Glomerular visceral epithelial cell (primary cell): ENCODE measurements at regions not wholly inside any gene's neighbourhood (a gene's known extent, or its start where the extent isn't known, plus 50 kb on each side); places are given as distances from the start of the nearest gene placed in this dataset.
"Not testable (repeated sequence)": the region's sequence is repeated elsewhere in the genome, so short reads cannot be mapped to it uniquely, and the experiment has no call there.

Experiments used
- DNase-seq: peaks from one replicate; pipeline ENCODE4 v3.0.0-alpha.2; 2016; ENCODE audit errors: extremely low spot score

DNA sequence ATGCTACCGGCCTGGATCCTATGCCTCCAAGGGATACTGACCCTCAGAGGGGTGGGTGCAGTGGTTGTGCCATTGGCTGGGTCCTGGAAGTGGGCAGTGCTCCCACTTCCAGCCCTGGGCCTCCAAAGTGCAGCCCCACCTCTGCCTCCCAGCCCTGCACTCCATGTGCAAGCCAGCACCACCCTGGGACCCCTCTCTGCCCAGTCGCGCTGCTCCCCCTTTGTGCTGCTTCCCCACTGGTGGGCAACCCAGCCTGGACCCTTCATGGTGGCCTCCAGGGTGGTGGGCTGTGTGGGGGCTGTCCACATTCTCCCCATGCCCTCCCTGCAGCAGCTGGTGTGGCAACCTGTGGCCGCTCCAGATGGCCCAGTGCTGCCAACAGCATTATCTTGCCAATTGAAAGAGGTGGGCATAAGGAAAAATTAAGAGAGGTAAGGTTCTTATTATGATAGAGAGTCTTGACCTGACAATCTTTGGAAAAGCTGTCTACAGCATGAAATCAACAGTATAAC, 309.7 kb downstream of the GUCY2F start:
- DNase-seq, result no peak

DNA sequence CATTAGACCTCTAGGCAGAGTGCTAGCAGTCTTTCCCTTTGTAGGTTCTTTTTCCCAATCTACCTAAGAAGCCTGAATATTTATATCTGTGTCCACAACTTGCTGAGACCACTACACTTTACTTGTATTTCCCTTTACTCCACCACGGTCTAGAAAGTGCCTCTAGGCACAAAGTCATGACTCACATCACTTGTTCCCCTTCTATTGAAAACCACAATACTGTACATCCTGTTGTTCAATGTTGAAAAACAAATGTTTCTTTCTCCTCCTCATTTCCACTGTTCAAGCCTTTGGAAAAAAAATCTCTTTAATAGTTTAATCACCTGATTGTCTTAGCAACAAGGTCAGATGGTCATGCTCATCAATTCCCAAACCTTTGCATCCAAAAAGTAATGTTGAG, 326.7 kb downstream of the GUCY2F start:
- no peak for DNase-seq

DNA sequence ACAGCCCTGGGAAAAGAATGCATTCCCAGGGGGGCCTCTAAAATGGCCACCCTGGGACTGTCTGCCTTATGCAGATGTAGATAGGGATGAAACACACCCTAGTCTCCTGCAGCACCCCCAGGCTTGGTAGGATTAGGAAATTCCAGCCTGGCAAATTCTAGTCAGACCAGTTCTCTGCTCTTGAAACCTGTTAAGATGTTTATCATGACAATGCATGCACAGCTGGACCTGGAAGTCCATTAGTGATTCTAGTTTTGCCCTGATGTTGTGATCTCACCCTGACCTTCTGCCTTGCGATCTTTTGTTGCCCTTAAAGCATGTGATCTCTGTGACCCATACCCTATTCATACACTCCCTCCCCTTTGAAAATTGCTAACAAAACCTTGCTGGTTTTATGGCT, 337.7 kb downstream of the GUCY2F start:
- DNase-seq, result not testable (repeated sequence)

DNA sequence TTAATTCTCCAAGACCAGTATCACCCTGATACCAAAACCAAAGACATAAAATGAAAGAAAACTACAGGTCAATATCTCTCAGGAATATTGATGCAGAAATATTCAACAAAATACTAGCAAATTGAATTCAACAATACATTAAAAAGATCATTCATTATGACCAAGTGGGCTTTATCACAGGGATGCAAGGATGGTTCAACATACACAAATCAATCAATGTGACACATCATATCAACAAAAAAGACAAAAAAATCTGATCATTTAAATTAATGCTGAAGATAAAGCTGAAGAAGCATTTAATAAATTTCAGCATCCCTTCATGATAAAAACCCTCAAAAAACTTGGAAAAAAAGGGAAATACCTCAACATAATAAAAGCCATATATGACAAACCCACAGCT, 341.4 kb downstream of the GUCY2F start:
- DNase-seq, result no peak

DNA sequence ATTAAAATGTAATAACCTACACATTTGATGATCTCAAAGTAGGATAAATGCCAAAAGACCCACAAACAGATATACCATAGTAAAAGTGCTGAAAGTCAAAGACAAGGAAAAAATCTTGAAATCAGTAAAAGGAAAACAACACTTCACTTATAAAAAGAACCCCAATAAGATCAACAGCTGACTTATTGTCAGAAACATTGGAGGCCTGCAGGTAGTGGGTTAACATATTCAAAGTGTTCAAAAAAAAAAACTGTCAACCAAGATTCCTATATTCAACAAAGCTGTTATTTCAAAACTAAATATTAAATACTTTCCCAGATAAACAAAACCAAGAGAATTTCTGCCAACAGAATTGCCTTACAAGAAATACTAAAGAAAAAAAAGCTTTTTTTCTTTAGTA, 347.1 kb downstream of the GUCY2F start:
- no peak for DNase-seq

DNA sequence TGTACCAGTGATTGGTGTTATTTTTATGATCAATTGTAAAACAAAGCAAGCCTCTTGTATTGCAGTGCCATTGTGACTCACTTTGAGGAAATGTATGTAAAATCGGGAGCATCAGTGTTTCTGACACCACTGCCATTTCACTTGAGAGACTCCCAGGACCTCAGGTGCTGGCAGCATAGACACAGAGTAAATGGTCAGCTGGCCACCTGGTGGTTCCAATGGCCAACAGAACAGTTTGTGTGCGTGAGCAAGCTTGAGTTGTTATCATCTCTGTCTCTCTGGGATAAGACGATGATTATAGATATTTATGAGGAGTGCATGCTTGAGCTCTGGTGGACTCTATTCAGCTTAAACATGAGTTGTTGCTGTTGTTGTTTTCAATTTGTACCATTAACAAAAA, 356.6 kb downstream of the GUCY2F start:
- no peak for DNase-seq

DNA sequence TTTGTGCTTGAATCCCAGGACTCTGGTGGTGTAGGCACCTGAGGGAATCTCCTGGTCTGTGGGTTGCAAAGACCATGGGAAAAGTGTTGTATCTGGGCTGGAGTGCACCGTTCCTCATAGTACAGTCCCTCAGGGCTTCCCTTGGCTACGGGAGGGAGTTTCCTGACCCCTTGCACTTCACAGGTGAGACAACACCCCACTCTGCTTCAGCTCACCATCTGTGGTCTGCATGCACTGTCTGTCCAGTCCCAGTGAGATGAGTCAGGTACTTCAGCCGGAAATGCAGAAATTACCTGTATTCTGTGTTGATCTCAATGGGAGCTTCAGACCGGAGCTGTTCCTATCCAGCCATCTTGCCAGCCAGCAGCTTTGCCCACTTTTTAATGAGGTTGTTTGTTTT, 353.0 kb upstream of the IRS4 start:
- no peak for DNase-seq

DNA sequence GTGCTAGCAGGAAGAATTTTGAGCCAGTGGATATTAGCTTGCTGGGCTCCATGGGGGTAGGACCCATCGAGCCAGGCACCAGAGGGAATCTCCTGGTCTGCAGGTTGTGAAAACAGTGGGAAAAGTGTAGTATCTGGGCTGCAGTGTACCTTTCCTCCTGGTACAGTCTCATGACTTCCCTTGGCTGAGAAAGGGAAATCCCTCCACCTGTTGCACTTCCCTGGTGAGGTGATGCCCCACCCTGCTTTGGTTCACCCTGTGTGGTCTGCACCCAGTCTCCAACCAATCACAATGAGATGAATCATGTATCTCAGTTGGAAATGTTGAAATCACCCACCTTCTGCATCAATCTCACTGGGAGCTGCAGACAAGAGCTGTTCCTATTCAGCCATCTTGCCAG, 341.4 kb upstream of the IRS4 start:
- no peak for DNase-seq

DNA sequence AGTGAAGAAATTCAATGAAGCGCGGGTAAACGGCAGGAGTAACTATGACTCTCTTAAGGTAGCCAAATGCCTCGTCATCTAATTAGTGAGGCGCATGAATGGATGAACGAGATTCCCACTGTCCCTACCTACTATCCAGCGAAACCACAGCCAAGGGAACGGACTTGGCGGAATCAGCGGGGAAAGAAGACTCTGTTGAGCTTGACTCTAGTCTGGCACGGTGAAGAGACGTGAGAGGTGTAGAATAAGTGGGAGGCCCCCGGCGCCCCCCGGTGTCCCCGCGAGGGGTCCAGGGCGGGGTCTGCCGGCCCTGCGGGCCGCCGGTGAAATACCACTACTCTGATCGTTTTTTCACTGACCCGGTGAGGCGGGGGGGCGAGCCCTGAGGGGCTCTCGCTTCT, 317.8 kb upstream of the IRS4 start:
- DNase-seq, result not testable (repeated sequence)

DNA sequence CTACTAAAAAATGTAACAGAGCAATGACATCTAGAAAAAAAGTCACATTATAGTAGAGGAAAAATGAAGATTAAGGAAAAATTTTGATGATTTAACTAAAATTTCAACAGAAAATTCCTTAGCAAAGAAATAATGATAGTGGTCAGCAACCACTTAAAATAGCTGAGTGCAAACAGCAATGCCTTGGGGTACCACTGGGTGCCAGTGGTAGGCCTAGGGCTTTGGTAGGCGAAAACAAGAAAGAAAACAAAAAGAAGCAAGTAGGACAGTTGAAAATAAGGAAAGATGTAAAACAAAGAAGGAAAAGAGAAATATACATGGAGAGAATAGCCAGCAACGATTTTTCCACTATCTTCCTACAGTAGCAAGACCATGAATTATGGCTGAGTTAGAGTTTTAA, 313.5 kb upstream of the IRS4 start:
- no peak for DNase-seq

DNA sequence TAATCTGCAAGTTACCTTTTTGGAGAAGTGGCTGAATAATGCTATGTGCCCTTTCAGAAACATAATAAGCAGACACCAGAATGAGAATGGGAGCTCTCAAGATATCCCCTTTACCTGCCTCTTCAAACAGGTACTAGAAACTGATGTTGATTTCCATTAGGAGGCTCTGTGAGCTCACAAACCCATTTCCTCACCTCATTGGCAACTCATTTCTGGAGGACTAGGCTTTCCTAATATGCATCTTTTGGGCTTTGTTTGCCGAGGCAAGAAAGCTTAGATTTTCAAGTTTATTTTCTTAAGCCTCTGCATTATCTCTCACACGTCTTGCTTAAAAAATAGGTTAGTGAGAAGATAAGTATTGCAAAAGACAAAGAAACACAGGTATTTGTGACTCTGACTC, 313.1 kb upstream of the IRS4 start:
- no peak for DNase-seq

DNA sequence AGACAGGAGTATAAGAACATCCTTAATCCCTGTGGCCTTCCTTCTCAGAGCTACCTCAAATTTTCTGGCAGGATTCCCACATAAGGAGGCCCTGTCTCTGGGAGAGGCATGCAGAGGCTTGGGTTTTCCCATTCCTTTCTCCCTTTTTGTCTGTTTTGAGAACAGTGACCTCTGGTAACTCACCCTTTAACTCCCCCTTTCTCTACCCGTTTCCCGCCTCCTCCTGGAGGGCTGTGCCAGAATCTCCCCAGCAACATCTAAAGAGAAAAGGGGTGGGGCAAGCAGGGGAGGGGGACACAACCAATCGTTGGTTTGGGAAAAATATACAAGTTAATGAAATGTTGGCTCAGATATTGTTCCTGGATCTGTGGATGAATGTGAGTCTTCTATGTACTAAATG, 303.7 kb upstream of the IRS4 start:
- DNase-seq, result no peak

DNA sequence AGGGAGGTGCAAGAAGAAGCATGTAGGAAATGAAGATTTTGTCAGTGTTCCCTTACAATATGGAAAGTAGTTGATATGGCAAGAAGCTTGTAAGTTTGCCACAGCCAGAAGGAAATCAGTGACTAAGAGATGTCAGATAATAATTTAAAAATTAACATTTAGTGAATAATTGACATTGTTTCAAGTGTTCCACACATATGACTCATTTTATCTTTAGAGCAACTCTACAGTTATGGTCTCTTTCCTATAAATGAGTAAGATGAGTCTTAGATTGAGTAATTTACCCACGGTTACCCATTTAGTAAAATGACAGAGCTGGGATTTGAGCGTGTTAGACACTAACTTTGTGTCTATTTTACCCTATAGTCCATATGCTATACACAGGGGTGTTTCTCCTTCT, 300.3 kb upstream of the IRS4 start:
- DNase-seq, result no peak

DNA sequence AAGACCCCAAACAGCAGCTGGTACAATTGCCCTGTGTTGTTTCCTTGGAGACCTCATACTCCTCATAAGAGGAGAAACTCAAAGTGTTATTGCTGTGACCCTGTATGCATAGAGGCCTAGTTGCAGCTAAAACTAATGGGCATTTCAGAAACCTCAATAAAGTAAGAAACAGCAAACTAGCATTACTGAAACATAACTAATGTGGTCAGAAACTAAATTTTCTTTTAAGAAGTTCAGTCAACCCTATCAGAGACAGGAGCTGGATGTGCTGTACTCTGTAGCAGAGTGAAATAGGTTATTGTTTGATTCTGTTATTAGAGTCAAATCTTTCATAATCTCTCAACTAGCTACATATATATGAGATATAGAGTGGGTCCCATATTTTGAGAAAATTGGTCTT, 257.5 kb upstream of the IRS4 start:
- no peak for DNase-seq

DNA sequence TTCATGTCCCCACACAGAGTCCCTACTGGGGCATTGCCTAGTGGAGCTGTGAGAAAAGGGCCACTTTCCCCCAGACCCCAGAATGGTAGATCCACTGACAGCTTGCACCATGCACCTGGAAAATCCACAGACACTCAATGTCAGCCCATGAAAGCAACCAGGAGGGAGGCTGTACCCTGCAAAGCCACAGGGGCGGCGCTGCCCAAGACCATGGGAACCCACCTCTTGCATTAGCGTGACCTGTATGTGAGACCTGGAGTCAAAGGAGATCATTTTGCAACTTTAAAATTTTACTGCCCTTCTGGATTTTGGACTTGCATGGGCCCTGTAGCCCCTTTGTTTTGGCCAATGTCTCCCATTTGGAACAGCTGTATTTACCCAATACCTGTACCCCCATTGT, 236.5 kb upstream of the IRS4 start:
- not testable (repeated sequence) for DNase-seq

DNA sequence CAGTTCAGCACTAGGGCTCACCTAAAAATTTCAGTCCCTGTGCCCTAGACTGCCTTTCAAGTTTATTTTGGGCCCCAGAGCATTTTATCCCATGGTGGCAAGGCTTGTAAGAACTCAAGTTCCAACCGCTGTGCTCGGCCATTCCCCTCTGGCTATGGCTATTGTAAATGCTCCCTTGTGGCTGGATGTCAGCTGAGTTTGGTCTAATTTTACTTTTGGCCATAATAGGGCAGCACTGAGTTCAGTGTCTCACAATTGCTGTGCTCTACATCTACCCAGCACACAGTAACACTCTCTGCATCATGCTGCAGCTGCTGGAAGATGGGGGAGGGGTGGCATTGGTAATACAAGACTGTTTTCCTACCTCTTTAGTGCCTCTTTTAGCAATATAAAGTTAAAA, 210.8 kb upstream of the IRS4 start:
- no peak for DNase-seq

DNA sequence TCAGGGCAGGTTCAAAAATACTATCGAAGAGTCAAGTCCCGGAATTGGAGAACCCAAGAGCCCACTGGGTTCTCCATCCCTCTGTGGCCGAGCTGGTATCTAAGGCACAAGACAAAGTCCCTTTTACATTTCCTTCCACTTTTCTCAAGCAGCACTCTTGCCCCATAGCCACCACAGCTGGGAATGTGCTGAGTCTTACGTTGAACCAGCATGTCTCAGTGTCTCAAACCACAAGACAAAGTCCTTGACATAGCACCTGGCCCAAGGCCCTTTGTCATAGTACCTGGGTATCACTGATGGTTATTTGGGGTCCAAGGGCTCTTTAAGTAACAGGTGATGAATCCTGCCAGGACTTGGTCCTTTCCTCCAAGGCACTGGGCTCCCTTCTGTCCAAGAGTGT, 210.2 kb upstream of the IRS4 start:
- no peak for DNase-seq

DNA sequence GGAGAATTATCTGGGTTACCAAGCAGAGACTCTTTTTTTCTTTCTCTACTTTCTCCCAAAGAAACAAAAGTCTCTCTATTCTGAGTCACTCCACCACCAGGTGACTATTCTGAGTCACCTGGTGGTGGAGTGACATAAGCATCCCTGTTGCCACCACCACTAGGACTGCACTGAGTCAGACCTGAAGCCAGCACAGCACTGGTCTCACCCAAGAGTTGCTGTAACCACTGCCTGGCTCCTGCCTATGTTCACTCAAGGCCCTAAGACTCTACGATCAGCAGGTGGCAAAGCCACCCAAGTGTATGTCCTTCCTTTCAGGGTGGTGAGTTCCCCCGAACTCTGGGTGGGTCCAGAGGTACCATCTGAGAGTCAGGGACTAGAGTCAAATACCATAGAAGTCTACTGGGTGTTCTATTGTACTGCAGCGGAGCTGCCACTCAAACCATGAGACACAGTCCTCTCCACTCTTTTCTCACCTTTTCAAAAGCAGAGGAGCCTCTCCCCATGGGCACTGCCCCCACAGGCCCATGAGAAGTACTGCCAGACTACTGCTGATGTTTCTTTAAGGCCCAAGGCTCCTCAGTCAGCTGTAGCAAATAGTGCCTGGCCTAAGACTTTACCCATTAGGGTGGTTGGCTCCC, 209.6 kb upstream of the IRS4 start:
- DNase-seq, result no peak

DNA sequence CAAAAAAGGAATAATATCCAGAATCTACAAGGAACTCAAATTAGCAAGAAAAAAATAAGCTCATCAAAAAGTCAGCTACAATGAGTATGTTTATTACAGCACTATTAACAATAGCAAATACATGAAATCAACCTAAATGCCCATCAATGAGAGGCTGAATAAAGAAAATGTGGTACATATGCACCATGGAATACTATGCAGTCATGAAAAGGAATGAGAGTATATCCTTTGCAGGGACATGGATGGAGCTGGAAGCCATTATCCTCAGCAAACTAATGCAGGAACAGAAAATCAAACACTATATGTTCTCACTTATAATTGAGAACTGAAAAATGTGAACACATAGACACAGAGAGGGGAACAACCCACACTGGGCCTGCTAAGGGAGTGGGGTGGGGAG, 178.4 kb upstream of the IRS4 start:
- no peak for DNase-seq

DNA sequence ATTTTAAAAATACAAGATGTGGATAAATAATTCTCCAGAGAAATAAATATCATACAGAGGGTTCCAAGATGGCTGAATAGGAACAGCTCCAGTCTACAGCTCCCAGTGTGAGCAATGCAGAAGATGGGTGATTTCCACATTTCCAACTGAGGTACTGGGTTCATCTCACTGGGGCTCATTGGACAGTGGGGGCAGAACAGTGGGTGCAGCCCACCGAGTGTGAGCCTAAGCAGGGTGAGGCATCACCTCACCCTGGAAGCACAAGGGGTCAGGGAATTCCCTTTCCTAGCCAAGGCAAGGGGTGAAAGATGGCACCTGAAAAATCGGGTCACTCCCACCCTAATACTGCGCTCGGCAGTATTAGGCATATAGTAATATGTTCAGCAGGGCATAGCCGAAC, 167.5 kb upstream of the IRS4 start:
- DNase-seq, result not testable (repeated sequence)

DNA sequence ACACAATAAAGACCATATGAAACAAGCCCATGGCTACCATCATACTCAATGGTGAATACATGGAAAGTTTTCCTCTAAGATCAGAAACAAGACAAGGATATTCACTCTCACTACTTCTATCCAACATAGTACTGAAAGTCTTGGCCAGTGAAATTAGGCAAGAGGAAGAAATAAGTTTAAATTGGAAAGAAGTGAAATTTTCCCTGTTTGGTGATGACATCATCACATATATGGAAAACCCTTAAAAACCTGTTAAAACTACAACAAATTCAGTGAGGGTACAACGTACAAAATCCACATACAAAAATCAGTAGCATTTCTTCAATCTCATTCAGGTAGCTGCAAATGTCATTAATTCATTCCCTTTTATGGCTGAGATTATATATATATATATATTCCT, 164.0 kb upstream of the IRS4 start:
- no peak for DNase-seq

DNA sequence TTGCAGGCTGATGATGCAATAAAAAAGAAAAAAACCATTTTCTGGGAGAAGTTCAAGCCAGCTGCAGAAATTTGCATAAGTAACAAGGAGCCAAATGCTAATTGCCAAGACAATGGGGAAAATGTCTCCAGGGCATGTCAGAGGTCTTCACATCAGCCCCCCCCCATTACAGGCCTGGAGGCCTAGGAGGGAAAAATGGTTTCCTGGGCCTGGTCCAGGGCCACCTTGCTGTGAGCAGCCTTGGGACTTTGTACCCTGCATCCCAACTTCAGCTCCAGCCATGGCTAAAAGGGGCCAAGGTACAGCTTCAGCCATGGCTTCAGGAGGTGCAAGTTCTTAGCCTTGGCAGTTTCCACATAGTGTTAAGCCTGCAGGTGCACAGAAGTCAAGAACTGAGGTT, 160.0 kb upstream of the IRS4 start:
- DNase-seq, result not testable (repeated sequence)

DNA sequence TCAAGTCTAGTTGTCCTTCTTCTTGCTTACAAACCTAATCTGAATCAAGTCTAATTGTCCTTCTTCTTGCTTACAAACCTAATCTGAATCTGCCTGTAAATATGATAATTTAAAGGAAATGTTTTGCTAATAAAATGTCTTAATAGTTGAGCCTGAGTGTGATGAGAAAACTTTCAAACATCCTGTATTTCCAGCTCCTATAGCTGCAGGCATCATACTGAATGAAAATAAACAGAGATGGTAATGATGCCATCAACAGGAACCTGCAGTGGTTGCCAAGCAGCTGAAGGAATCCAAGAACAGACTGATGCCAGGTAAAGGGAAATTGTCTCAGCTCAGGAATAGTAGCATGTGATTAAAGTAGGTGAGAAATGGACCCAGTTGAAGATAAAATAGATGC, 156.1 kb upstream of the IRS4 start:
- no peak for DNase-seq

DNA sequence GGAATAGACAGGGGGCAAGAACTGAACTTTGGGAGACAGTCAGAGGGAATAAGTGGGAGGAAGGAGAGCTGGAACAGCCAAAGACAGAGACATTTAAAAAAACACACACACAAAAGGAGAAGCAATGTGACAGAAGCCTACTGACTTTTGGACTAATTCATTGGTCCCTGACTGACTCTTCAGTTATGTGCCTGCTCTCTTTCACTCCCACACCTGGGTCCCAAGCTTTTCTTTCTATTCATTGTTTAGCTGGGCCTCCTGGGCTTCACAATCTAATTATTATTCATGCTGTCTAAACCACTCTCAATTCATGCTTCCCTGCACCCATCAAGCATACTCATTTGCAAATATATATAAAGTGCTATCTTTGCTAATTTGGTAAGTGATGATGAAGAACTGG, 139.2 kb upstream of the IRS4 start:
- DNase-seq, result no peak
